DMS153 treated with DMSO at 0.1 percent for 48 hours (cell line): ENCODE measurements at regions not wholly inside any gene's neighbourhood (a gene's known extent, or its start where the extent isn't known, plus 50 kb on each side); places are given as distances from the start of the nearest gene placed in this dataset.

Experiments used
- DNase-seq: peaks from one replicate; lab custom pipeline; 2025; ENCODE audit not compliant: unreplicated experiment; lab: John Stamatoyannopoulos, UW

DNA sequence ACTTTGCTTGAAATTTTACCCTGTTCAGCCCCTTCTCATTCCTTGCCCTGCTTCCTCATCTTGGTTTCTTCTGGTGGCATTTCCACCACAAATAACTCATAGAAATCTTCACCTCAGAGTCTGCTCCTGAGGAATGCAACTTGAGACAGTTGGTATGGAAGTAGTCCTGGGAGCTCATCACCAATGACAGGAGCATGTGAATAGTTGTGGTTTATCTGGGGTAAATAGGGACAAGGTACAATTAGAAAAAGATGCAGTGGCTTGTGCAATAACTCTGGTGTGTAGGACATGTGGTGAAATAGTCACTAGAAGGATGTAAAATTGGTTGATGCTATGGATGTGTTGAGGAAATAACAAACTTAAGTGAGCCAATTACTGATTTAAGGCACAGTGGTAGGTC is 72.7 kb upstream of the CHRNA7 start:
- no peak for DNase-seq

DNA sequence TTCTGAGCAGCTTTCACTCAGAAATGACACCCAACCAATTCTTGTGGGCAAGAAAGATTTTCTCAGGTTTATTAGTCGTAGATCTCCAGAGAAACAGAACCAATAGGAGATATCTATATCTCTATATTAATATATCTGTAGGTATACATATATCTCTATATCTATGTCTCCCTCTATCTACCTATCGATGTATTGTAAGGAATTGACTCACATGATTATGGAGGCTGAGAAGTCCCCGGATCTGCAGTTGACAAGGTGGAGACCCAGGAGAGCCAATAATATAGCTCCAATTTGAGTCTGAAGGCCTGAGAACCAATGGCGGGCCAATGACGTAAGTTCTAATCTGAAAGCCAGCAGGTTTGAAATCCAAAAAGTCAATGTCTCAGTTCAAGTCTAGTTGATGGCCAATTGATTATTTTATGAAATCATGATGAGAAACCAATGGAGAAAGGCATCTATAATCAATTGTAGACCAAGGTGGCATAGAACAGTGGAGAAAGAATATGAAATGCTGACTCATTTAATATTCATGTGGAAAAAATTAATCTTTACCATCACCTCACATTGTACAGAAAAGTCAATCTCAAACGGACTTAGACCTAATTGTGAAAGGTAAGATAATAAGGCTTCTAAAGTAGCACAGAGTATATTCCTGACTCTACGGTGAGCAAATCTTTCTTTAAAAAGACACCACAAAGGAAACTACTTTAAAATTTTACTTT is 65.6 kb upstream of the CHRNA7 start:
- DNase-seq, result no peak

- DNase-seq, result no peak
Observed at GRCh38 chr15:31970007-31970406, 60.3 kb upstream of the CHRNA7 start.

DNA sequence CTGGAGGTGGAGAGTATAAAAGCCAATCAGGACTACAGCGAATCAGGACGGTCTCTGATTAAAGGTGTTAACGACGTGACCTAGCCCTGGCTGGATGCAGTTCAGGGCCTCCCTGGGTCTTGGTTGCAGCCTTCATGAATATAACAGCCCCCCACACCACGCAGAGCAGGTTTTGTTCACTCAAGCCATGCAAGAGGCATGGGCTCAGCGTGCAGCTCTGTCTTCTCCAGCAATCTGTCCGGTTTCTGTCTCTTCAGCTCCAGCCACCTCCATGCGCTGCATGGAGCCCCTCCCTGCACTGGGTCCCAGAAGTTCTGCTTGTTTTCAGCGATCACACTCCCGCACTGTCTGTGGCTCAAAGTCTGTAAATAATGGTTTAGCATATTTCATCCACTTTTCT is 57.1 kb upstream of the CHRNA7 start:
- DNase-seq, result no peak

DNA sequence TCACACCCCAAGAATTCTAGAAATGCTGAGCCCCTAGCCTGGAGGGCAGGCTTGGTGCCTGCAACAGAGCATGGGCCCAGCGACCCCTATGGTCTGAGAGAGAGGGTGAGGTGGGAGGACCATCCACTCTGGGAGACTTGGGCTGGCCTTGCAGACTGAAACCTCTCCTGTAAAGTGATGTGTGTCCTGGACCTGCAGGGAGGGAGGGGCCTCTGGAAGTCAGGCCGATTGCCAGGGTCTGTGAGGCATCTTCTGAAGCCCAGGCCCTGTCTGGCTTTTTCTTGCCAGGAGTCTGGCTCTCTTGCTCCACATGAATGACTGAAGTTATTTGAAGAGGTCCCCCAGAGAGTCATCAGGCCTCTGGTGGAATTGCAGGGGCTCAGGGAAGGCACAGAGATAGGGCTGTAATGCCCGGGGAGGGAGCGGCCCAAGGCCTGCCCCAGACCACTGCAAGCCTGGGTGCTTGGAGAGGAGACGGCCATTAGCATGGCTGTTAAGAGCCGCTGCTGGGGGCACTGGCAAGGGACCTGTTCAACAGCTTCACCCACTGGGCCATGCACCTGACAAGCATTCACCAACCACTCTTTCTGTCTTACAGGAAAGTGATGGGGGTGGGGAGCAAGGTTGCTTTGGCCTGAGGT is 56.0 kb upstream of the CHRNA7 start:
- DNase-seq, result no peak

GRCh38 chr15:31974855-31975829 is 55.2 kb upstream of the CHRNA7 start:
- DNase-seq, result peak; percentile 2

DNA sequence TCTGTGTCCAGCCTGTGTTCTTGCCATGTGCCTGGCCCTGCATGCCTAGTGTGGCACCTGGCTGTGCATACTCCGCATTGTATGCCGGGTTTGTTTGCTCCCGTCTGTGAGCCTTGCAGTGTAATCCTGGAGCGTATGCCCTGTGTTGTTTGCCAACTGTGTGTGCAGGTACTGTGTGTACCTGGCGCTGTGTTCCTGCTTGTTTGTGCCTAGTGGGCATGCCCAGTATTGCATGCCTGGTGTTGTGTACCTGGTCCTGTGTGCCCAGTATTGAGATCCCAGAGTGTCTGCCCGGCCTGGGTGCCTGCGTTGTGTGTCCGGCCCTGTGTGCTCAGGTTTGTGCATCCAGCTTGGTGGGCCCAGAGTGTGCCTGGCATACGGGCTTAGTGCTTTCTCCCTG is 54.5 kb upstream of the CHRNA7 start:
- no peak for DNase-seq

- no peak for DNase-seq
Observed at GRCh38 chr15:31977138-31977537, 53.2 kb upstream of the CHRNA7 start.

- DNase-seq, result no peak
Observed at GRCh38 chr15:31977812-31978661, 52.3 kb upstream of the CHRNA7 start.
